ENCODE measurements at regions not wholly inside any gene's neighbourhood (a gene's known extent, or its start where the extent isn't known, plus 50 kb on each side); places are given as distances from the start of the nearest gene placed in this dataset.

DNA sequence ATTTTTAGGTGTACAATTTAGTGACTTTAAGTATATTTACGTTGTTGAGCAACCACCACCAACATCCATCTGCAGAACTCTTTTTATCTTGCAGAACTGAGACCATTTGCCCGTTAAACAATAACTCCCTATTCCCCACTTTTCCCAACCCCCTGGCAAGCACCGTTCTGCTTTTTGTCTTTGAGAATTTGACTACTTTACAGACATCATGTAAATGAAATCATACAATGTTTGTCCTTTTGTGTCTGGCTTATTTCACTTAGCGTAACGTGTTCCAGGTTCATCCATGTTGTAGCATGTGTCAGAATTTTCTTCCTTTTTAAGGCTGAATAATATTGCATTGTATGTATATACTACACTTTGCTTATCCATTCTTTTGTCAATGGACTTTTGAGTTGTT lies 201.5 kb downstream of the DACT1 start:
- Histone ChIP-seq H3K4me3 (ENCODE audit: low read length) (no peak overlapping the region), H3K9me3 (ENCODE audit: control insufficient read depth, insufficient read depth, low read length) (no peaks in the 10 kb centered on the region), H3K27ac (ENCODE audit: low read length) (no peak overlapping the region), H3K4me1 (ENCODE audit: control insufficient read depth, insufficient read depth, low read length) (no peaks in the 10 kb centered on the region), H3K27me3 (ENCODE audit: control insufficient read depth, insufficient read depth, low read length) (no peaks in the 10 kb centered on the region), H3K36me3 (ENCODE audit: control insufficient read depth, insufficient read depth, low read length) (no peaks in the 10 kb centered on the region)
- ATAC-seq (no peak), DNase-seq (no peak)
- Mint-ChIP-seq H3K27ac (no peak overlapping the region), H3K4me3 (no peak overlapping the region), H3K36me3 (no peaks in the 10 kb centered on the region), H3K27me3 (ENCODE audit: low read depth in 2 of 2) (no peaks in the 10 kb centered on the region), H3K9me3 (no peaks in the 10 kb centered on the region), H3K4me1 (no peaks in the 10 kb centered on the region)
- WGBS (ENCODE audit: insufficient coverage) = 94% methylated on average over 3 of the region's 5 CpGs
- intact Hi-C loops (cut with micrococcal nuclease) = no loop called here
- TF ChIP-seq CTCF (IDR thresholded peaks at IDR 0.05) = no peak

DNA sequence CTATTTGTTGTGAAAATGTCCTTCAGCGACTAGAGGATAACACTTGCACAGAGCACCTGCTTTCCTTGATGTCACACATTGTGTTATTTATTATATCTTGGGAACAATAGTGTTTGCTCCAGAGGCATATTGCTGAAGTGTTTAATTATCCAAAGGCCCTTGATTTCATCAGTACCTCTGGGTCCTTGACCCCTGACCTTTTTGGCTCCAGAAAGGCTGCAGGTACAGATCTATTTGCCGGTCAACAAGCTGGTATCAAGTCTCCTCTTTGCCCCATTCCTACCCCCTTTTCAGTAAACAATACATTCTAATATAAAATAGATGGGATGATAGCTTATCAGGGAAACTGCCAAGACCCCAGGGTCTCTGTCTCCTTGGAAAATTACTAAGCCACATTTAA lies 206.8 kb downstream of the DACT1 start:
- H3K36me3 ChIP-seq (ENCODE audit: control insufficient read depth, insufficient read depth, low read length) = no peaks in the 10 kb centered on the region
- no peak overlapping the region for H3K4me3 ChIP-seq (ENCODE audit: low read length)
- no peak overlapping the region for H3K27ac Mint-ChIP-seq
- WGBS (ENCODE audit: insufficient coverage) = 100% methylated on average over 2 of the region's 2 CpGs
- H3K9me3 Mint-ChIP-seq = no peaks in the 10 kb centered on the region
- intact Hi-C loops (cut with micrococcal nuclease) = no loop called here
- H3K4me3 Mint-ChIP-seq = no peak overlapping the region
- no peaks in the 10 kb centered on the region for H3K27me3 Mint-ChIP-seq (ENCODE audit: low read depth in 2 of 2)
- no peak for DNase-seq
- H3K36me3 Mint-ChIP-seq = no peaks in the 10 kb centered on the region
- no peak for TF ChIP-seq CTCF (IDR thresholded peaks at IDR 0.05)
- no peaks in the 10 kb centered on the region for H3K9me3 ChIP-seq (ENCODE audit: control insufficient read depth, insufficient read depth, low read length)
- no peaks in the 10 kb centered on the region for H3K4me1 ChIP-seq (ENCODE audit: control insufficient read depth, insufficient read depth, low read length)
- H3K4me1 Mint-ChIP-seq = no peaks in the 10 kb centered on the region
- no peak for ATAC-seq
- no peak overlapping the region for H3K27ac ChIP-seq (ENCODE audit: low read length)
- H3K27me3 ChIP-seq (ENCODE audit: control insufficient read depth, insufficient read depth, low read length) = no peaks in the 10 kb centered on the region

GRCh38 chr14:58846682-58847465 lies 209.1 kb downstream of the DACT1 start:
- ATAC-seq (no peak), DNase-seq (no peak)
- H3K4me3 Mint-ChIP-seq = no peak overlapping the region
- no peak overlapping the region for H3K4me3 ChIP-seq (ENCODE audit: low read length)
- H3K4me1 ChIP-seq (ENCODE audit: control insufficient read depth, insufficient read depth, low read length) = no peaks in the 10 kb centered on the region
- intact Hi-C loops (cut with micrococcal nuclease) = no loop called here
- H3K36me3 ChIP-seq (ENCODE audit: control insufficient read depth, insufficient read depth, low read length) = no peaks in the 10 kb centered on the region
- no peak overlapping the region for H3K27ac ChIP-seq (ENCODE audit: low read length)
- TF ChIP-seq CTCF (IDR thresholded peaks at IDR 0.05) = no peak
- 95% methylated on average over 5 of the region's 5 CpGs for WGBS (ENCODE audit: insufficient coverage)
- H3K27me3 ChIP-seq (ENCODE audit: control insufficient read depth, insufficient read depth, low read length) = no peaks in the 10 kb centered on the region
- no peak overlapping the region for H3K27ac Mint-ChIP-seq
- no peaks in the 10 kb centered on the region for H3K36me3 Mint-ChIP-seq
- H3K9me3 ChIP-seq (ENCODE audit: control insufficient read depth, insufficient read depth, low read length) = no peaks in the 10 kb centered on the region
- H3K4me1 Mint-ChIP-seq = no peaks in the 10 kb centered on the region
- H3K9me3 Mint-ChIP-seq = peaks cover 0 to 3% of the 10 kb centered on the region in 2 donors
- no peaks in the 10 kb centered on the region for H3K27me3 Mint-ChIP-seq (ENCODE audit: low read depth in 2 of 2)

DNA sequence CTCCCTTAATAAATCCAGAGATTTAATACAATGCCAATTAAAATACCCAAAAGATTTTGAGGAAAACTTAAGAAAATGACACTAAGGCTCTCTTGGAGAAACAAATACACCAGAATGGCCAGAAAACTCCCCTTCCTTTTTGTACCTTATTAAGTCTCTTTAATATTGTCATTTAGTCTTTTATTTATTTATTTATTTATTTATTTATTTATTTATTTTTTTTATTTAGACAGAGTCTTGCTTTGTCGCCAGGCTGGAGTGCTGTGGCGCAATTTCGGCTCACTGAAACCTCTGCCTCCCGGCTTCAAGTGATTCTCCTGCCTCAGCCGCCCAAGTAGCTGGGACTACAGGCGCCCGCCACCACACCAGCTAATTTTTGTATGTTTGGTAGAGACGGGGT lies 210.6 kb downstream of the DACT1 start:
- H3K4me1 ChIP-seq (ENCODE audit: control insufficient read depth, insufficient read depth, low read length) = no peaks in the 10 kb centered on the region
- no peaks in the 10 kb centered on the region for H3K36me3 Mint-ChIP-seq
- no peak overlapping the region for H3K27ac Mint-ChIP-seq
- no peak for ATAC-seq
- no peak overlapping the region for H3K27ac ChIP-seq (ENCODE audit: low read length)
- WGBS (ENCODE audit: insufficient coverage) = 95% methylated on average over 8 of the region's 8 CpGs
- H3K9me3 ChIP-seq (ENCODE audit: control insufficient read depth, insufficient read depth, low read length) = no peaks in the 10 kb centered on the region
- peaks cover 0 to 3% of the 10 kb centered on the region in 2 donors for H3K9me3 Mint-ChIP-seq
- no peaks in the 10 kb centered on the region for H3K27me3 Mint-ChIP-seq (ENCODE audit: low read depth in 2 of 2)
- no peak for TF ChIP-seq CTCF (IDR thresholded peaks at IDR 0.05)
- no peaks in the 10 kb centered on the region for H3K27me3 ChIP-seq (ENCODE audit: control insufficient read depth, insufficient read depth, low read length)
- no peaks in the 10 kb centered on the region for H3K4me1 Mint-ChIP-seq
- intact Hi-C loops (cut with micrococcal nuclease) = no loop called here
- H3K36me3 ChIP-seq (ENCODE audit: control insufficient read depth, insufficient read depth, low read length) = no peaks in the 10 kb centered on the region
- DNase-seq = no peak
- H3K4me3 ChIP-seq (ENCODE audit: low read length) = no peak overlapping the region
- no peak overlapping the region for H3K4me3 Mint-ChIP-seq

All from natural killer cell (primary cell).